ENCODE measurements at regions not wholly inside any gene's neighbourhood (a gene's known extent, or its start where the extent isn't known, plus 50 kb on each side); places are given as distances from the start of the nearest gene placed in this dataset.

GRCh38 chr1:224486801-224487583, 52.4 kb upstream of the WDR26 start:
- no peak for DNase-seq (ENCODE audit: low read depth, low spot score)
- in situ Hi-C loops (cut with HindIII; ENCODE audit: low pct_unique_long_range_greater_than_20kb, low sequenced_read_pairs) = no loop called here

- in situ Hi-C loops (cut with HindIII; ENCODE audit: low pct_unique_long_range_greater_than_20kb, low sequenced_read_pairs) = no loop called here
- no peak for DNase-seq (ENCODE audit: low read depth, low spot score)
Observed at GRCh38 chr1:224488806-224489499, 54.4 kb upstream of the WDR26 start.

DNA sequence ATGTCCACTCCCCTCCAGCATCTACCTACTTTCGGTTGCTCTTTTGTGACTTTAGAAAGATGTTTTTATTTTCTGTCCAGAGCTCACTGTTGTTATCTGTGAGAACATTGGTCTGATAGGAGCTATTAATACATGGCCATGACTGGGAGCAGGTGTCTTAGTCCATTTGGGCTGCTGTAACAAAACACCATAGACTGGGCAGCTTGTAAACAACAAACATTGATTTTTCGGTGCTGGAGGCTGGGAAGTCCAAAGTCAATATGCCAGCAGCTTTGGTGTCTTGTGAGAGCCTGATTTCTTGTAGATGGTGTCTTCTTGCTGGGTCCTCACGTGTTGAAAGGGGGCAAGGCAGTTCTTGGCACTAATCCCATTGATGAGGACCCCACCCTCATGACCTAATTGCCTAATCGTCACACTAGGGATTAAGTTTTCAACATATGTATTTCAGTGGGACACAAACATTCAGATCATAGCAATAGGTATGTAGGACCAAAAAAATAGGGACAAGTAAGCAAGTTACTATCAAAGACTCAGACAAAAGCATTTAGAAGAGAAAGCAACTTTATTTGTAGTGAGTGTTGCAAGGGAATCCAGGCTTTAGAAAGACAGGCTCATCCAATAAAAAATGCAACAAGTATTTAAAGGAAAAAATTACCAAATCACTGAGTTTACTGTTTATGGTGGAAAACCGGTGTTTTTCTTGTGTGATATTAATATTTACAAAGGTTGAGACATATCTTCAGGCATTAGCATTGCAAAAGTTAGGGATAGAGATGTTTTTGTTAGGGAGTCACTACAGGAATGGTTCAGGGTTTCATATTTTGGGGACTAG, 55.2 kb upstream of the WDR26 start:
- DNase-seq (ENCODE audit: low read depth, low spot score) = no peak
- in situ Hi-C loops (cut with HindIII; ENCODE audit: low pct_unique_long_range_greater_than_20kb, low sequenced_read_pairs) = no loop called here

DNA sequence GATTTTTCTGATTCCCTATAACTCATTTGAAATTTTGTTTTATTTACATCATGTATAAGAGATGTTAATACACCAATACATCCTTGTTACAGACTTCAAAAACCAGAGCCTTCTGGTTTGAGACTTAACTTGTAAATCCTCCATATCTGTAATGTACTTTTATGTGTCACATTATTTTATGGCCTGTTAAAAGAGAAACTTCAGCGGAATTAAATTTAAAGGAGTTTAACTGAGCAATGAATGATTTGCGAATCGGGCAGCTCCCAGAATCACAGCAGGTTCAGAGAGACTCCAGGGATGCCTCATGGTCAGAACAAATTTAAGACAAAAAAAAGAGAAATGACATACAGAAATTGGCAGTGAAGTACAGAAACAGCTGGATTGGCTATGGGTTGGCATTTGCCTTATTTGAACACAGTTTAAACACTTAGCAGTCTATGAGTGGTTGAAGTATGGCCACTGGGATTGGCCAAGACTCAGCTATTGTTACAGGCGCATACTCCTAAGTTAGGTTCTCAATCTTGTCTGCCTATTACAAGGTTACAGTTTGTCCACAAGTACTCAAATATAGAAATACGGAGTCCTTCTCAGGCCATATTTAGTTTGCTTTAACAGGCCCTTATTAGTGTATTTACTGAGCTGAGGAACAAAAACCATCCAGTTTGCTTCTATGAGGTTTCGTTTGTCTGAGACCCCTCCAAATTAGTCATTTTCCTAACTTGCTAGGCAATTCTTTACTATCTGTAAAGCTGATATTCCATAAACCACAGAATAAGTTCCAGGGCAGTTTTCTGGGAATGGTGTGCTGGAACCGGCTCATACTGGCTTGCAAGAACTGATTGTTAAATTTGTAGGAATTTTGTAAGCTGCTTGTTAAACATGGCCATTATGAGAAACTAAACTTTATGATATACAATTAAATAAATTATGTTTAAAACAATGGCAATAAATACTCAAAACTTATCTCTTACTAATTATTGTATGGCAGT, 56.2 kb upstream of the WDR26 start:
- in situ Hi-C loops (cut with HindIII; ENCODE audit: low pct_unique_long_range_greater_than_20kb, low sequenced_read_pairs) = no loop called here
- no peak for DNase-seq (ENCODE audit: low read depth, low spot score)

DNA sequence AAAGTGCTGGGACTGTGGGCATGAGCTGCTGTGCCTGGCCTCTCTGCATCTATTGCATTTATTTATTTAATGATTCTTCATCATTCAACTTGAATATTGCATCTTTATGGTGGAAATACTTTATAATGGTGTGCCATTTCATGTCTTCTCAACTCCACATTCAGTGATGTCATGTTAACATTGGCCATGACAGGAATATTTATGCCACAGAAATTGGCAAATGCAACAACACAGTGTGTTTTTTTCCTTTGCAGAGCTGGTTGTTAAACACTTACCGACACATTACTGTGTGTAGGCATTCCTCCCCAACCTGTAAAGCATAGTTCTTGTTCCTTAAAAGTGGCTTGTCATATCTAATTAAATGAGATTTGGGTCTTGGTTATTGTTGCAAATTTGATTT, 57.4 kb upstream of the WDR26 start:
- DNase-seq (ENCODE audit: low read depth, low spot score) = no peak
- in situ Hi-C loops (cut with HindIII; ENCODE audit: low pct_unique_long_range_greater_than_20kb, low sequenced_read_pairs) = no loop called here

GRCh38 chr1:224492632-224493031, 58.0 kb upstream of the WDR26 start:
- in situ Hi-C loops (cut with HindIII; ENCODE audit: low pct_unique_long_range_greater_than_20kb, low sequenced_read_pairs) = no loop called here
- no peak for DNase-seq (ENCODE audit: low read depth, low spot score)

GRCh38 chr1:224493269-224493668, 58.7 kb upstream of the WDR26 start:
- no peak for DNase-seq (ENCODE audit: low read depth, low spot score)
- in situ Hi-C loops (cut with HindIII; ENCODE audit: low pct_unique_long_range_greater_than_20kb, low sequenced_read_pairs) = no loop called here

DNA sequence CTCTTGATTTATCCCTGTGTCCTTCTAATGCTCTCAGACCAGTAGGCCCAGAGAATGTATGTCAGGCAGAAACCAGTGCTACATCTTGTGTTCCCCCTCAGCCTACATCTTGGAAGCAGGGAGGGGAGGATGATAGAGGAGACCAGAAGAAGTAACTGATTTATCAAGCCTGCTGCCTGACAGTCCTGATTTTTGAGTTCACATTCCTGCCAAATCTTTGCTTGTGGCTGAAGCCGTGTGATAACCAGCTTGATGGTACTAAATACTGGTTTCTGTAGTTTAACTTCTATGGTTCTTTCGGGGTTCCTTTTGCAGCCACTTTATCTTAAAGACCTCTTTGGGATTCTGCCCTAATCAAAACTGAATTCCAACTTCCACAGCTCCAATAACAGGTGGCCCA, 59.7 kb upstream of the WDR26 start:
- in situ Hi-C loops (cut with HindIII; ENCODE audit: low pct_unique_long_range_greater_than_20kb, low sequenced_read_pairs) = no loop called here
- DNase-seq (ENCODE audit: low read depth, low spot score) = no peak

DNA sequence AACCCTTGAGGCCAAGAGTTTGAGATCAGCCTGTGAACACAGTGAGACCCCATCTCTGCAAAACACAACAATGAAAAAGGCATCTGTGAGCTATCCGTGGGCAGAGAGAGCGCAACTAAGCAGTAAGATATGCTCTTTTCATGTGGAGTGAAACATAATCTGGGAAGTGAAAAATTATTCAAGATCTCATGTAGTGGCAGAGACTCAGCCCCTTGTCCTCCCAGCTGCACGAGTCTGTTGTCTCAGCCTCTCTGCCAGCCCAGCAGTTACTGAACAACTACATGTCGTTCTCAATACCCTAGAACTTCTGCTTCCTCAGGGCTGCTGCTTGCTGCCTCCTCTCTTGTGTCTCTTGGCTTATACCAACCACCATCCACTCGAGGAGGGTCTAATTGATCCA, 61.3 kb upstream of the WDR26 start:
- in situ Hi-C loops (cut with HindIII; ENCODE audit: low pct_unique_long_range_greater_than_20kb, low sequenced_read_pairs) = no loop called here
- DNase-seq (ENCODE audit: low read depth, low spot score) = no peak

DNA sequence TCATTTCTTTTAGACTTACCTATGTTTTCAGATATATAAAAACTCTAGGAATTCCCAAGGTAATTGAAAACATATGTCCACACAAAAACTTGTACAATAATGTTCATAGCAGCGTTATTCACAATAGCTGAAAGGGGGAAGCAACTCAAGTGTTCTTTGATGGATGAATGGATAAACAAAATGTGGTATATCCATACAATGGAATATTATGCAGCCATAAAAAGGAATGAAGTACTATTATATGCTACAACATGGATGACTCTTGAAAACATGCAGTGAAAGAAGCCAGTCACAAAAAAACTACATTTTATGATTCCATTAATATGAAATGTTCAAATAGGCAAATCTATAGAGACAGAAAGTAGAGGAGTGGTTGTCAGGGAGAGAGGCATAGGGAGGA, 62.2 kb upstream of the WDR26 start:
- DNase-seq (ENCODE audit: low read depth, low spot score) = no peak
- in situ Hi-C loops (cut with HindIII; ENCODE audit: low pct_unique_long_range_greater_than_20kb, low sequenced_read_pairs) = no loop called here

GRCh38 chr1:224497714-224498573, 63.3 kb upstream of the WDR26 start:
- in situ Hi-C loops (cut with HindIII; ENCODE audit: low pct_unique_long_range_greater_than_20kb, low sequenced_read_pairs) = no loop called here
- no peak for DNase-seq (ENCODE audit: low read depth, low spot score)

GRCh38 chr1:224498574-224499170, 64.1 kb upstream of the WDR26 start:
- in situ Hi-C loops (cut with HindIII; ENCODE audit: low pct_unique_long_range_greater_than_20kb, low sequenced_read_pairs) = no loop called here
- no peak for DNase-seq (ENCODE audit: low read depth, low spot score)

DNA sequence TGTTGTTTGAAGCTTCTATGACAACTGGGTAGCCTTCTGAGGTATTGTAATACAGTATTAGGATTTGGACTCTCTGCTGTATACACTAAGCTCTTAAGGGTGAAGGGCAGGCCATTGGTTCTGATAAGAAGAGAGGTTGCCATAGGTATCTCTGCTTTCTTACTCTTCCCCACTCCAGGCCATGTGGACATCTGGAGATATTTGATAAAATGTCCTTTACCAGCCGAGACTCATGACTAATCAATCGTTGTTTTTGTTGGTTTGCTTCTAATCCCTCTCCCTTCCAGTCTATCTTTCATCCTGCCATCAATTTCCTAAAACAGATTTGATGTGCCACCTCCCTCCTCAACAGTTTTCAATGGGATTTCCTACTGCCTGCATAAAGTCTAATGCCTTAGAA, 64.6 kb upstream of the WDR26 start:
- in situ Hi-C loops (cut with HindIII; ENCODE audit: low pct_unique_long_range_greater_than_20kb, low sequenced_read_pairs) = no loop called here
- DNase-seq (ENCODE audit: low read depth, low spot score) = no peak

- in situ Hi-C loops (cut with HindIII; ENCODE audit: low pct_unique_long_range_greater_than_20kb, low sequenced_read_pairs) = no loop called here
- no peak for DNase-seq (ENCODE audit: low read depth, low spot score)
Observed at GRCh38 chr1:224500796-224501195, 66.2 kb upstream of the WDR26 start.

DNA sequence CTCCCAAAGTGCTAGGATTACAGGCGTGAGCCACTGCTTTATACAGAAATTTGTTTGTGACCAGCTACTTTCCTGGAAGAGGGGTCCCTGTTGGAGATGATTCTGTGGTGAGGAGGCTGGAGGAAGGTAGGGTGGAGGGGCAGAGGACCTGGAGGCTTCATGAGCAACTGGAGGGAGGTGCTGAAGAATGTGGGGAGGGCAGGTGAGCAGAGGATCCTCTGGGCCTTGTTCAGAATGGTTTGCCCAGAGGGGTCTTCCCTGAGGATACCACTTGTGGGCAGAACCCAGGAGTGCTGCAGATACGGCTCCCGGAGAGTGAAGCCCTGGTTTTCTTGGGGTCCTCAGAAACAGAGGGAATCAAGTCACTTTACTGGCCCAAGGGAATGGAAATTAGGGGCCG, 67.2 kb upstream of the WDR26 start:
- in situ Hi-C loops (cut with HindIII; ENCODE audit: low pct_unique_long_range_greater_than_20kb, low sequenced_read_pairs) = no loop called here

DNA sequence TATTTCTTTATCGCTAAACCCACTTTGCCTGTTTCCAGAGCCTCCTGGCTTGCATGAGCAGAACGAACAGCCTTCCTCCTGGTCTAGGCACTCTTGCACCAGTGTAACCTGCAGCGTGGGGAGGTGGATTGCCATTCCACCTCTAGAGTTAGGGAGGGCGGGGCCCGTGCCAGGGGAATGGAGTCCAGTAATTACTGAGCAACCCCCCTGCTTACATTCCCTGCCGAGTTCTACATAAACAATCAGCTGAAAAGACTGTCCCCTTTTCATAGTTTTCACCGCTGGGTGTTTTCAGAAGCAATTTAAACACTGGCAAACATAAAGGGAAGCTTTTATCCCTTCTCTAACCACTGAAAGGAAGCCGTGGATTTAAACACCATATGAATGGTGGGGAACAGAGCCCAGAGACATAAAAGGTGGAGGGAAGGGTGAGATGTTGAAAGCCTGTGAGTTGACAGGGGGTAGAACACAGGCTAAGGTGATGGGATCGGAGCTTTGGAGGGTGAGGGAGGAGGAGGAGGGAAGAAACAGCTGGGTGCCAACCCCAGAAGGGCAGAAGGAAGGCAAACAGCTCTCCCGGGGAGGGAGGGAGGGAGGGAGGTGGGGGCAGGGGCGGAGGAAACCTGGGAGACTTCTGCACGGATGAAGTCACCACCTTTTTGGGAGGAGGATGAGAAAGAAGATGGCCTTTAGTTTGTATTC, 68.0 kb upstream of the WDR26 start:
- DNase-seq (ENCODE audit: low read depth, low spot score) = peak; percentile 51
- in situ Hi-C loops (cut with HindIII; ENCODE audit: low pct_unique_long_range_greater_than_20kb, low sequenced_read_pairs) = no loop called here

More for the DNA sequence above, 67.2 kb upstream of the WDR26 start:
- DNase-seq (ENCODE audit: low read depth, low spot score) = no peak
